ENCODE measurements at regions not wholly inside any gene's neighbourhood (a gene's known extent, or its start where the extent isn't known, plus 50 kb on each side); places are given as distances from the start of the nearest gene placed in this dataset.

- TF ChIP-seq EZH2phosphoT487 (IDR thresholded peaks at IDR 0.05; ENCODE audit: borderline replicate concordance, low read depth, low read length), result no peak
- TF ChIP-seq CTCF (conservative IDR thresholded peaks at IDR 0.05; ENCODE audit: low read length), result no peak
- Histone ChIP-seq H2AFZ (ENCODE audit: low read length) (no peak overlapping the region), H3K9me3 (ENCODE audit: low read length) (no peaks in the 10 kb centered on the region), H3K36me3 (ENCODE audit: insufficient read depth, low read length) (no peaks in the 10 kb centered on the region), H4K20me1 (ENCODE audit: insufficient read depth, low read length) (no peaks in the 10 kb centered on the region), H3K4me2 (ENCODE audit: low read length) (no peak overlapping the region), H3K27ac (ENCODE audit: low read depth, low read length, poor library complexity, severe bottlenecking) (no peak overlapping the region), H3K4me1 (ENCODE audit: insufficient read depth, low read length, poor library complexity, severe bottlenecking) (no peaks in the 10 kb centered on the region), H3K79me2 (ENCODE audit: insufficient read depth, low read depth, low read length) (no peaks in the 10 kb centered on the region), H3K4me3 (ENCODE audit: low read depth, low read length, poor library complexity, severe bottlenecking) (no peak overlapping the region), H3K9me2 (ENCODE audit: insufficient read depth, low read length) (no peaks in the 10 kb centered on the region)
- ChIA-PET POLR2A (interaction anchor here (0.6 kb wide), 1 partner anchor 16 kb away, joined by 3 read pairs; no protein-coding TSS in a partner anchor), CTCF (ENCODE audit: unreplicated experiment) (no interaction called here)
- intact Hi-C loops (cut with micrococcal nuclease; ENCODE audit: unreplicated experiment), result no loop called here
- BruUV-seq (replicated peaks), result no TSS peak
- no peak for DNase-seq (ENCODE audit: low spot score)
Measured at GRCh38 chr21:35120631-35121180, 71.6 kb upstream of the RUNX1 start.

- POLR2A ChIA-PET, result interaction anchor here (1.4 kb wide), 1 partner anchor 10 kb away, joined by 4 read pairs; no protein-coding TSS in a partner anchor
- no peak for DNase-seq (ENCODE audit: low spot score)
- H2AFZ ChIP-seq (ENCODE audit: low read length), result no peak overlapping the region
- CTCF ChIA-PET (ENCODE audit: unreplicated experiment), result no interaction called here
- intact Hi-C loops (cut with micrococcal nuclease; ENCODE audit: unreplicated experiment), result no loop called here
- no peak for TF ChIP-seq EZH2phosphoT487 (IDR thresholded peaks at IDR 0.05; ENCODE audit: borderline replicate concordance, low read depth, low read length)
- TF ChIP-seq CTCF (conservative IDR thresholded peaks at IDR 0.05; ENCODE audit: low read length), result no peak
- H3K4me2 ChIP-seq (ENCODE audit: low read length), result no peak overlapping the region
- H3K36me3 ChIP-seq (ENCODE audit: insufficient read depth, low read length), result no peaks in the 10 kb centered on the region
- H3K9me3 ChIP-seq (ENCODE audit: low read length), result 0 out of 2 replicates have a peak, but pooled peaks cover 5% of the 10 kb centered on the region
- H3K27ac ChIP-seq (ENCODE audit: low read depth, low read length, poor library complexity, severe bottlenecking), result no peak overlapping the region
- no peaks in the 10 kb centered on the region for H3K4me1 ChIP-seq (ENCODE audit: insufficient read depth, low read length, poor library complexity, severe bottlenecking)
- BruUV-seq (replicated peaks), result no TSS peak
- no peak overlapping the region for H3K4me3 ChIP-seq (ENCODE audit: low read depth, low read length, poor library complexity, severe bottlenecking)
- H3K9me2 ChIP-seq (ENCODE audit: insufficient read depth, low read length), result no peaks in the 10 kb centered on the region
- no peaks in the 10 kb centered on the region for H3K79me2 ChIP-seq (ENCODE audit: insufficient read depth, low read depth, low read length)
- H4K20me1 ChIP-seq (ENCODE audit: insufficient read depth, low read length), result no peaks in the 10 kb centered on the region
Measured at GRCh38 chr21:35119501-35120047, 70.5 kb upstream of the RUNX1 start.

- Histone ChIP-seq H3K36me3 (ENCODE audit: insufficient read depth, low read length) (no peaks in the 10 kb centered on the region), H3K4me2 (ENCODE audit: low read length) (no peak overlapping the region), H3K9me2 (ENCODE audit: insufficient read depth, low read length) (no peaks in the 10 kb centered on the region), H3K79me2 (ENCODE audit: insufficient read depth, low read depth, low read length) (no peaks in the 10 kb centered on the region), H4K20me1 (ENCODE audit: insufficient read depth, low read length) (no peaks in the 10 kb centered on the region), H3K27ac (ENCODE audit: low read depth, low read length, poor library complexity, severe bottlenecking) (no peak overlapping the region), H3K9me3 (ENCODE audit: low read length) (0 out of 2 replicates have a peak, but pooled peaks cover 5% of the 10 kb centered on the region), H3K4me1 (ENCODE audit: insufficient read depth, low read length, poor library complexity, severe bottlenecking) (no peaks in the 10 kb centered on the region), H2AFZ (ENCODE audit: low read length) (no peak overlapping the region), H3K4me3 (ENCODE audit: low read depth, low read length, poor library complexity, severe bottlenecking) (no peak overlapping the region)
- ChIA-PET POLR2A (interaction anchor here (1.7 kb wide), 1 partner anchor 21 kb away, joined by 5 read pairs; no protein-coding TSS in a partner anchor), CTCF (ENCODE audit: unreplicated experiment) (no interaction called here)
- BruUV-seq (replicated peaks), result no TSS peak
- DNase-seq (ENCODE audit: low spot score), result no peak
- TF ChIP-seq EZH2phosphoT487 (IDR thresholded peaks at IDR 0.05; ENCODE audit: borderline replicate concordance, low read depth, low read length), result no peak
- TF ChIP-seq CTCF (conservative IDR thresholded peaks at IDR 0.05; ENCODE audit: low read length), result no peak
- intact Hi-C loops (cut with micrococcal nuclease; ENCODE audit: unreplicated experiment), result no loop called here
Measured at GRCh38 chr21:35116777-35117176, 67.7 kb upstream of the RUNX1 start.

Data from OCI-LY7 (cell line).